Ascending aorta (tissue), 2 donors: ENCODE measurements at regions not wholly inside any gene's neighbourhood (a gene's known extent, or its start where the extent isn't known, plus 50 kb on each side); places are given as distances from the start of the nearest gene placed in this dataset.

Experiments
- DNase-seq, 2 donors: peaks; one replicate each; pipeline ENCODE4 v3.0.0-alpha.2; 2019; ENCODE audit warnings: low spot score in 2 of 2
- H3K27ac ChIP-seq, 2 donors: fragments of 200-600 bp; sonication (generic); one replicate each; pipeline ENCODE4 v1.5.1; 2016 to 2017; ENCODE audit warnings: mild to moderate bottlenecking in 1 of 2
- H3K27me3 ChIP-seq: fragments of 200-600 bp; sonication (generic); one replicate; pipeline ENCODE4 v1.5.1; 2017
- H3K36me3 ChIP-seq, 2 donors: fragments of 200-600 bp; sonication (generic); one replicate each; pipeline ENCODE4 v1.5.1; 2016
- H3K4me1 ChIP-seq, 2 donors: fragments of 200-600 bp; sonication (generic); one replicate each; pipeline ENCODE4 v1.5.1; 2016 to 2017; ENCODE audit warnings: mild to moderate bottlenecking in 1 of 2
- H3K4me3 ChIP-seq, 2 donors: fragments of 200-600 bp; sonication (generic); one replicate each; pipeline ENCODE4 v1.5.1; 2016 to 2017; ENCODE audit warnings: mild to moderate bottlenecking in 1 of 2
- H3K9me3 ChIP-seq, 2 donors: fragments of 200-600 bp; sonication (generic); one replicate each; pipeline ENCODE4 v1.5.1; 2016
- CTCF ChIP-seq, 3 experiments: fragments of 200-600 bp in 2 of 3; fragments of 450-650 bp in 1 of 3; sonication (generic) in 2 of 3; IDR thresholded peaks; one replicate each; pipeline ENCODE4 v1.5.1; 2016 to 2019; ENCODE audit warnings: antibody characterized with exemption in 3 of 3, mild to moderate bottlenecking in 1 of 3, moderate library complexity in 1 of 3
- intact Hi-C: fragments of 100-400 bp; cut with DNase I; formaldehyde crosslinking; loops from one replicate; pipeline ENCODE4 v1.15.1; 2023

DNA sequence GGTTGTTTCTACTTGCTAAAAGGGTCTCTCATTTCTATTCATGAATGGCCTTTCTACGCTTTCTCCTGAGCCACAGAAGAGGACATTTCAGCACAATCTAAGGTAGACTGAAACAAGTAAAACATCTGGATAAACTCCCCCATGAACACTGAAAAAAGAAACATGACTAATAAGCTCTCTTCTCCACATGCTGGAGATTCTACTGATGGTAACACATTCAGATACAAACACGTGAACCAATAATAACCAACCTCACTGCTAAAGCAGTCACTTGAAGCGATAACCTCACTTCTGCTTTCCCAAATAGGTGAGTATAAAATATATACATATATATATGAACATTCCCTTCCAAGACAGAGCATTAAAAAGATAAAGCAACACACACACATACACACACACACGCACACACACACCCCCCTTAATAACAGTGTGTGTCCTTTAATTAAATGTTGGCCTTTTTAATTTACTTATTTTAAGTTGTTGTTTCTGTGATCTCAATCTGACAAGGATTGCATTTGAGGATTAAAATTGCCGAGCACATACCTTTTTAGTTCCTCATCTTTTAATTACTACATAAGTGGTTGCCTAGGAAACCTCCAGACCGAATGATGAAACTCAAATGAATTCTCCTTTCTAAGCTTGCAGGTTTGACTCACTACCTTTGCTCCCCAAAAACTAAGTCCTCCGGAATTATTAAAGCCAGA is 292.4 kb upstream of the KLF14 start:
- no peaks in the 10 kb centered on the region for H3K9me3 ChIP-seq
- no peak overlapping the region for H3K4me3 ChIP-seq
- no peaks in the 10 kb centered on the region for H3K27me3 ChIP-seq
- peaks cover 0 to 9% of the 10 kb centered on the region in 2 donors for H3K36me3 ChIP-seq
- TF ChIP-seq CTCF (IDR thresholded peaks at IDR 0.05) = no peak
- intact Hi-C loops = no loop called here
- no peak for DNase-seq
- H3K4me1 ChIP-seq = peaks cover 12 to 23% of the 10 kb centered on the region in 2 donors
- no peak overlapping the region for H3K27ac ChIP-seq

DNA sequence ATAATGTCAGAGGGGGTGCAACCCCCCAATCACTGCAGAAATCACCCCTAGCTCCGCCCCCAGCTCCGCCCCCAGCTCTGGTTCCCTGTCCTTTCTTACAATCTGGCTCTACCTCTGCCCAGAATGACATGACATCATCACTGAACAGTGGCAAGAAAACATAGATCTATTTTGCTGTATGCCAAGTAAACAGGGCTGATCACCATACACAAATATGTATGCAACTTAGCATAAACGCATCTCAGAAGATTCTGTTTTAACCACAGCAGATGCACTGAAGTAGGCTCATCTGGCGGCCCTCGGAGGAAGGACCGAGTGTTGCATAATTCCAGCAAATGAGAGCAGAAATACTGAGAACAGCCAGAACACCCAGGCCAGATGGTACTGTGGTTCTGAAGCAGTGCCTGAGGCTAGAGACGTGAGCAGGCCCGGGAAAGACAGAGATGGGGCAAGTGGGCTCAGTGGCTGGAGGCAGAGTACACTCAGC is 293.3 kb upstream of the KLF14 start:
- peak in 1 of 2 donors; percentile 72 for DNase-seq
- H3K4me1 ChIP-seq = peaks cover 5 to 21% of the 10 kb centered on the region in 2 donors

GRCh38 chr7:131028295-131028694 is 294.3 kb upstream of the KLF14 start:
- TF ChIP-seq CTCF (IDR thresholded peaks at IDR 0.05) = no peak
- H3K36me3 ChIP-seq = peaks cover 0 to 7% of the 10 kb centered on the region in 2 donors
- intact Hi-C loops = no loop called here
- H3K27ac ChIP-seq = peak overlapping the region in 1 of 2 donors; percentile 18
- no peak for DNase-seq
- H3K27me3 ChIP-seq = no peaks in the 10 kb centered on the region
- H3K9me3 ChIP-seq = no peaks in the 10 kb centered on the region
- H3K4me3 ChIP-seq = no peak overlapping the region
- peaks cover 5 to 21% of the 10 kb centered on the region in 2 donors for H3K4me1 ChIP-seq

More for the DNA sequence above, 293.3 kb upstream of the KLF14 start:
- H3K9me3 ChIP-seq = no peaks in the 10 kb centered on the region
- H3K4me3 ChIP-seq = no peak overlapping the region
- peak overlapping the region; percentile 6 to 18 for H3K27ac ChIP-seq
- H3K27me3 ChIP-seq = no peaks in the 10 kb centered on the region
- TF ChIP-seq CTCF (IDR thresholded peaks at IDR 0.05) = no peak
- intact Hi-C loops = no loop called here
- H3K36me3 ChIP-seq = peaks cover 0 to 9% of the 10 kb centered on the region in 2 donors

- no peak overlapping the region for H3K4me3 ChIP-seq
- H3K36me3 ChIP-seq = peaks cover 0 to 1% of the 10 kb centered on the region in 2 donors
- DNase-seq = no peak
- H3K27me3 ChIP-seq = no peaks in the 10 kb centered on the region
- peaks cover 5 to 21% of the 10 kb centered on the region in 2 donors for H3K4me1 ChIP-seq
- H3K9me3 ChIP-seq = no peaks in the 10 kb centered on the region
- TF ChIP-seq CTCF (IDR thresholded peaks at IDR 0.05) = no peak
- intact Hi-C loops = no loop called here
- H3K27ac ChIP-seq = no peak overlapping the region
Measured at GRCh38 chr7:131029002-131029401, 295.0 kb upstream of the KLF14 start.

DNA sequence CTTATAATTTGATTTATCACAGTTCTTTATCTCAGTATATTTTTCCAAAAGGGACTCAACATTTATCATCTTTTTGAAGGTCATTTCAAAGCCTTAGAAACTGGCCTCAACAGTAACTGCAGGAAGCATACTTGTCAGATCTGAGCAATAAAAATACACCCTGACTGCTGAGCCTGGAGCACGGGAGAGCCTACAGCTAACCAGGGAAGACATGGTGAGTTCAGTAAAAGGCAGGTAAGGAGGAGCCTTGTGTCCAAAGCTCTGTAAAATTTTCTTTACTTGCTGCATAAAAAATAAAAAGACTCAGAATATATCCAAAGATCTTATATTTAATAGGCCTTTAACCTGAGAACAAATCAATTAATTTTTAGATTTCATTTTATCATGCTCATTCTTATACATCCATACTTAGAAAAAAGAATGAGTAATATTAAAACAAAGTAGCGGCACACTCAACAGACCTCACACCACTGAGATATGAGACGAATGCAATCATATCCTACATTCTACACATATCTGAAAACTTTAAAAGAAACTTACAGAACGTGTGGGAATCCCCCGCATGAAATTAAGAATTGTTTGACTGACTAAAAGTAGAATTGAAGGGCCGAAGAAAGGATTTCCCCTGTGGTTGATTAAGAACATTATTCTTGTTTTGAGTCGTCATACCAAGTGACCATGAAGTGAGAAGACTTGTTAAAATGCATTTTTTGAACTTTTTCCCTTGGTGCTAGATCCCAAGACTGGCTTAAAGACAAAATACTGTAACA is 296.4 kb upstream of the MKLN1 start:
- Histone ChIP-seq H3K4me3 (no peak overlapping the region), H3K4me1 (peaks cover 5 to 25% of the 10 kb centered on the region in 2 donors), H3K27me3 (no peaks in the 10 kb centered on the region), H3K27ac (no peak overlapping the region), H3K36me3 (no peaks in the 10 kb centered on the region), H3K9me3 (no peaks in the 10 kb centered on the region)
- DNase-seq = no peak
- no peak for TF ChIP-seq CTCF (IDR thresholded peaks at IDR 0.05)
- intact Hi-C loops = no loop called here
